SK-N-SH treated with all-trans-retinoic acid at 6 μM for 48 hours (cell line): ENCODE measurements at regions not wholly inside any gene's neighbourhood (a gene's known extent, or its start where the extent isn't known, plus 50 kb on each side); places are given as distances from the start of the nearest gene placed in this dataset.

Experiments
- ATAC-seq: fragments of 200-7000 bp; cut with Tn5 transposase; 3 replicates; pipeline ENCODE4 v1.9.1; 2020; ENCODE audit warnings: mild to moderate bottlenecking, moderate library complexity
- ARNTL ChIP-seq: fragments of 450-650 bp; formaldehyde crosslinking; IDR thresholded peaks from 2 replicates; pipeline ENCODE4 v1.5.0; 2020; ENCODE audit warnings: low read depth, mild to moderate bottlenecking, moderate library complexity, borderline replicate concordance
- CREB5 ChIP-seq: fragments of 250-450 bp; sonication (Bioruptor Pico); IDR thresholded peaks from 2 replicates; pipeline ENCODE4 v1.5.1; 2020; ENCODE audit warnings: low read depth, mild to moderate bottlenecking, moderate library complexity
- CSDC2 ChIP-seq: fragments of 250-450 bp; sonication (Bioruptor Pico); IDR thresholded peaks from 2 replicates; pipeline ENCODE4 v1.5.0; 2020; ENCODE audit warnings: mild to moderate bottlenecking, moderate library complexity
- CSRNP3 ChIP-seq: fragments of 250-450 bp; sonication (Bioruptor Pico); IDR thresholded peaks from 2 replicates; pipeline ENCODE4 v1.5.1; 2021; ENCODE audit warnings: mild to moderate bottlenecking, moderate library complexity
- GLIS3 ChIP-seq: fragments of 250-450 bp; sonication (Bioruptor Pico); IDR thresholded peaks from 2 replicates; pipeline ENCODE4 v1.5.0; 2020; ENCODE audit warnings: mild to moderate bottlenecking, moderate library complexity
- ISL1 ChIP-seq: fragments of 250-450 bp; sonication (Bioruptor Pico); IDR thresholded peaks from 2 replicates; pipeline ENCODE4 v2.1.2; 2022; ENCODE audit warnings: mild to moderate bottlenecking, moderate library complexity
- OSR1 ChIP-seq: fragments of 250-450 bp; sonication (Bioruptor Pico); IDR thresholded peaks from 2 replicates; pipeline ENCODE4 v1.8.0; 2022; ENCODE audit warnings: moderate library complexity, mild to moderate bottlenecking, inconsistent platforms
- PATZ1 ChIP-seq: fragments of 250-450 bp; sonication (Bioruptor Pico); IDR thresholded peaks from 2 replicates; pipeline ENCODE4 v1.8.0; 2020; ENCODE audit warnings: mild to moderate bottlenecking, moderate library complexity, borderline replicate concordance
- PPARA ChIP-seq: fragments of 250-450 bp; sonication (Bioruptor Pico); IDR thresholded peaks from 2 replicates; pipeline ENCODE4 v1.5.0; 2020; ENCODE audit warnings: mild to moderate bottlenecking, borderline replicate concordance
- RARB ChIP-seq: fragments of 250-450 bp; sonication (Bioruptor Pico); IDR thresholded peaks from 2 replicates; pipeline ENCODE4 v1.8.0; 2021; ENCODE audit warnings: mild to moderate bottlenecking, moderate library complexity
- SNAI2 ChIP-seq: fragments of 250-450 bp; sonication (Bioruptor Pico); IDR thresholded peaks from 2 replicates; pipeline ENCODE4 v1.5.0; 2020; ENCODE audit warnings: mild to moderate bottlenecking, moderate library complexity
- TCF4 ChIP-seq: fragments of 250-450 bp; sonication (Bioruptor Pico); IDR thresholded peaks from 2 replicates; pipeline ENCODE4 v1.8.0; 2021; ENCODE audit warnings: mild to moderate bottlenecking, moderate library complexity, borderline replicate concordance
- TOX ChIP-seq: fragments of 250-450 bp; sonication (Bioruptor Pico); IDR thresholded peaks from 2 replicates; pipeline ENCODE4 v1.8.0; 2021; ENCODE audit warnings: mild to moderate bottlenecking, moderate library complexity, borderline replicate concordance
- ZC3H10 ChIP-seq: fragments of 250-450 bp; sonication (Bioruptor Pico); IDR thresholded peaks from 2 replicates; pipeline ENCODE4 v1.5.1; 2021; ENCODE audit warnings: mild to moderate bottlenecking, moderate library complexity
- ZFP30 ChIP-seq: fragments of 450-650 bp; formaldehyde crosslinking; IDR thresholded peaks from 2 replicates; pipeline ENCODE4 v1.5.0; 2022; ENCODE audit warnings: mild to moderate bottlenecking, moderate library complexity
- ZNF8 ChIP-seq: fragments of 450-650 bp; formaldehyde crosslinking; IDR thresholded peaks from 2 replicates; pipeline ENCODE4 v1.5.0; 2020; ENCODE audit warnings: mild to moderate bottlenecking, moderate library complexity
- TF ChIP-seq, protein P1 (sequence below): fragments of 250-450 bp; sonication (Bioruptor Pico); IDR thresholded peaks from 2 replicates; pipeline ENCODE4 v1.8.0; 2021; ENCODE audit warnings: low read depth, mild to moderate bottlenecking, moderate library complexity, borderline replicate concordance
- TF ChIP-seq, protein P2 (sequence below): fragments of 250-450 bp; sonication (Bioruptor Pico); IDR thresholded peaks from 2 replicates; pipeline ENCODE4 v1.5.0; 2020; ENCODE audit warnings: mild to moderate bottlenecking, moderate library complexity

DNA sequence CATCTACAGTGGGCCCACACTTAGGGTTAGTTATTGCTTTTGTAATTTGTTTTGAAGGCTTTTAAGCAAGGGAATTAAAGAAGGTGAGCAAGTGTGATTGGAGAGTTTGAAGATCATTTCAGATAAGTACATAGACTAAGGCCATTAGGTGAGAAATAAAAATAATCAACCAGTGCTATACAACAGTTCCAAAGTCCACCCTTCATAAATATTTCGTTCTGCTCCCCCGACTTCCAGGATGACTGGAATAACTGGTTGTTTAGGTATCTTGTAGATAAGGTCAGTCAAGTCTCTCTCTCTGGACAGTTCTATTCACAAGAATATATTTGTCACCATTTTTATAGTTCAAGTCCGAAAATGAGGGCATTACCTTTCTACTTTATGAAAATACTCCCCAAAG lies 98.0 kb upstream of the MBL2 start:
- ATAC-seq, result no peak
- TF ChIP-seq OSR1 (CRISPR knock-in tag), result no peak
- no peak for TF ChIP-seq ZNF8 (CRISPR knock-in tag)
- TF ChIP-seq GLIS3 (CRISPR knock-in tag), result no peak
- TF ChIP-seq PPARA (CRISPR knock-in tag), result no peak
- TF ChIP-seq CSRNP3, result no peak
- TF ChIP-seq ZFP30 (CRISPR knock-in tag), result no peak
- TF ChIP-seq RARB (CRISPR knock-in tag), result no peak
- TF ChIP-seq, protein P1, sequence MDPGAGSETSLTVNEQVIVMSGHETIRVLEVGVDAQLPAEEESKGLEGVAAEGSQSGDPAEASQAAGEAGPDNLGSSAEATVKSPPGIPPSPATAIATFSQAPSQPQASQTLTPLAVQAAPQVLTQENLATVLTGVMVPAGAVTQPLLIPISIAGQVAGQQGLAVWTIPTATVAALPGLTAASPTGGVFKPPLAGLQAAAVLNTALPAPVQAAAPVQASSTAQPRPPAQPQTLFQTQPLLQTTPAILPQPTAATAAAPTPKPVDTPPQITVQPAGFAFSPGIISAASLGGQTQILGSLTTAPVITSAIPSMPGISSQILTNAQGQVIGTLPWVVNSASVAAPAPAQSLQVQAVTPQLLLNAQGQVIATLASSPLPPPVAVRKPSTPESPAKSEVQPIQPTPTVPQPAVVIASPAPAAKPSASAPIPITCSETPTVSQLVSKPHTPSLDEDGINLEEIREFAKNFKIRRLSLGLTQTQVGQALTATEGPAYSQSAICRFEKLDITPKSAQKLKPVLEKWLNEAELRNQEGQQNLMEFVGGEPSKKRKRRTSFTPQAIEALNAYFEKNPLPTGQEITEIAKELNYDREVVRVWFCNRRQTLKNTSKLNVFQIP (CRISPR knock-in tag), result no peak

DNA sequence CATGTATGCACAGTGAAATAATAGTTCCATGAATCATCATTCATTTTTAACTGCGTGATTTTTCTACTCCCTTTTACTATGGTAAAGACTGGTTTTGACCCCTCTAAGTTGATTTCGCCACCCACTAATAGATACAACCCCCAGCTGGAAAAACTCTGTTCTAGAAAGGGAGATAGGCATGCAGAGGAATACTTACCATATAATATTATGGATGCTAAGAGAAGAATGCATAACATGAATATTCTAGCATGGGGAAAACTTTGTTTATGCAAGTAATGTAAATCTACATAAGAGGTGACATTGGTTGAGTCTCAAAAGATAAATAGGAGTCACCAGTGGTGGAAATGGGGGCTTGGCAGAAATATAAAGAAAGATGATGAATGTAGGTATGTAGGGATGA lies 97.3 kb upstream of the MBL2 start:
- TF ChIP-seq CSRNP3, result no peak
- TF ChIP-seq ZC3H10, result no peak
- TF ChIP-seq ZFP30 (CRISPR knock-in tag), result no peak
- no peak for TF ChIP-seq PATZ1 (CRISPR knock-in tag)
- TF ChIP-seq ARNTL (CRISPR knock-in tag), result no peak
- no peak for TF ChIP-seq ZNF8 (CRISPR knock-in tag)
- TF ChIP-seq SNAI2 (CRISPR knock-in tag), result no peak
- no peak for TF ChIP-seq OSR1 (CRISPR knock-in tag)
- no peak for TF ChIP-seq CREB5 (CRISPR knock-in tag)
- no peak for ATAC-seq

GRCh38 chr10:52865213-52865612 lies 92.6 kb upstream of the MBL2 start:
- ATAC-seq, result no peak
- no peak for TF ChIP-seq CSDC2
- TF ChIP-seq, protein P2, sequence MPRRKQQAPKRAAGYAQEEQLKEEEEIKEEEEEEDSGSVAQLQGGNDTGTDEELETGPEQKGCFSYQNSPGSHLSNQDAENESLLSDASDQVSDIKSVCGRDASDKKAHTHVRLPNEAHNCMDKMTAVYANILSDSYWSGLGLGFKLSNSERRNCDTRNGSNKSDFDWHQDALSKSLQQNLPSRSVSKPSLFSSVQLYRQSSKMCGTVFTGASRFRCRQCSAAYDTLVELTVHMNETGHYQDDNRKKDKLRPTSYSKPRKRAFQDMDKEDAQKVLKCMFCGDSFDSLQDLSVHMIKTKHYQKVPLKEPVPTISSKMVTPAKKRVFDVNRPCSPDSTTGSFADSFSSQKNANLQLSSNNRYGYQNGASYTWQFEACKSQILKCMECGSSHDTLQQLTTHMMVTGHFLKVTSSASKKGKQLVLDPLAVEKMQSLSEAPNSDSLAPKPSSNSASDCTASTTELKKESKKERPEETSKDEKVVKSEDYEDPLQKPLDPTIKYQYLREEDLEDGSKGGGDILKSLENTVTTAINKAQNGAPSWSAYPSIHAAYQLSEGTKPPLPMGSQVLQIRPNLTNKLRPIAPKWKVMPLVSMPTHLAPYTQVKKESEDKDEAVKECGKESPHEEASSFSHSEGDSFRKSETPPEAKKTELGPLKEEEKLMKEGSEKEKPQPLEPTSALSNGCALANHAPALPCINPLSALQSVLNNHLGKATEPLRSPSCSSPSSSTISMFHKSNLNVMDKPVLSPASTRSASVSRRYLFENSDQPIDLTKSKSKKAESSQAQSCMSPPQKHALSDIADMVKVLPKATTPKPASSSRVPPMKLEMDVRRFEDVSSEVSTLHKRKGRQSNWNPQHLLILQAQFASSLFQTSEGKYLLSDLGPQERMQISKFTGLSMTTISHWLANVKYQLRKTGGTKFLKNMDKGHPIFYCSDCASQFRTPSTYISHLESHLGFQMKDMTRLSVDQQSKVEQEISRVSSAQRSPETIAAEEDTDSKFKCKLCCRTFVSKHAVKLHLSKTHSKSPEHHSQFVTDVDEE, result no peak
- TF ChIP-seq, all 23 proteins: peak for 0

GRCh38 chr10:52864201-52865106 lies 91.9 kb upstream of the MBL2 start:
- peak; percentile 69 for ATAC-seq
- no peak for TF ChIP-seq CSDC2
- no peak for TF ChIP-seq ZNF8 (CRISPR knock-in tag)
- no peak for TF ChIP-seq TOX (CRISPR knock-in tag)
- no peak for TF ChIP-seq PATZ1 (CRISPR knock-in tag)
- no peak for TF ChIP-seq TCF4 (CRISPR knock-in tag)
- no peak for TF ChIP-seq ISL1 (CRISPR knock-in tag)
- no peak for TF ChIP-seq ARNTL (CRISPR knock-in tag)
- TF ChIP-seq SNAI2 (CRISPR knock-in tag), result no peak
